Activated CD4-positive, alpha-beta T cell treated with anti-CD3 and anti-CD28 coated beads, Interleukin-2, Interleukin-6, amounts not matched to agents 100 ng/mL and 50 ng/mL, durations not matched to agents 16 hours and 8 hours (primary cell): ENCODE measurements at regions not wholly inside any gene's neighbourhood (a gene's known extent, or its start where the extent isn't known, plus 50 kb on each side); places are given as distances from the start of the nearest gene placed in this dataset.
A peak's percentile ranks its signal among the peaks of the same experiment; 100 is the strongest.
"Not testable (repeated sequence)": the region's sequence is repeated elsewhere in the genome, so short reads cannot be mapped to it uniquely, and the experiment has no call there.

Experiments
- DNase-seq: peaks from one replicate; pipeline ENCODE4 v3.0.0-alpha.2; 2020

DNA sequence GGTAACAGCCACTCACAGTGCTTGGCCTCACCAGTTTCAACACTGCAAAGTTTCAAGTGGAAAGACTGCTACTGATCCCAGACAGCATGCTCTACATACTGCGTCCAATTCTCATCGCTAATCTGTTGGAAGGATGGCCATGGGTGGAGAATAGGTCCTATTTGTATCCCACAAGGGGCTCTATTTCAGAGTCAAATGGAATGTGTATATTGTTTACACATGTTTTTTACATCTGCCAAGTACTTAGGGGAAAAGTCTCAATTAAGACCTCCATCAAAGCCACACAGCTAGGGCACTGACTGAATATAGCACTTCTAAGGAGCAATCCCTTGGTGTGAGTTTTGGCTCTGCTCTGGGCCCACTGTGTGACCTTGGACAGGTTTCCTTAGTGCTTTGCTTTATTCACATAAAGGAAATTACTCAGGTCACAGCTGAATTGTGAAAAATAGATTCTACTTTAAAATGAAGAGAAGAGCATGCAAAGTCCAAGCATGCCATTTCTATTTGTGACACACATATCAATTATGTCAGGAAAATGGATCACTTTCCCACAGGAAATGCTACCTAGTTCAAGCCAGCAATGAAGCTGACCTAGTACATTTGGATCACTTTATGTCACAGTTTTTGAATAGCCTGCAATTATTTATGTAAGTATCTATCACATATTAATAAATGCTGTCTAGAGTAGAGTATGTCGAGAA is 112.9 kb upstream of the STK17B start:
- no peak for DNase-seq

DNA sequence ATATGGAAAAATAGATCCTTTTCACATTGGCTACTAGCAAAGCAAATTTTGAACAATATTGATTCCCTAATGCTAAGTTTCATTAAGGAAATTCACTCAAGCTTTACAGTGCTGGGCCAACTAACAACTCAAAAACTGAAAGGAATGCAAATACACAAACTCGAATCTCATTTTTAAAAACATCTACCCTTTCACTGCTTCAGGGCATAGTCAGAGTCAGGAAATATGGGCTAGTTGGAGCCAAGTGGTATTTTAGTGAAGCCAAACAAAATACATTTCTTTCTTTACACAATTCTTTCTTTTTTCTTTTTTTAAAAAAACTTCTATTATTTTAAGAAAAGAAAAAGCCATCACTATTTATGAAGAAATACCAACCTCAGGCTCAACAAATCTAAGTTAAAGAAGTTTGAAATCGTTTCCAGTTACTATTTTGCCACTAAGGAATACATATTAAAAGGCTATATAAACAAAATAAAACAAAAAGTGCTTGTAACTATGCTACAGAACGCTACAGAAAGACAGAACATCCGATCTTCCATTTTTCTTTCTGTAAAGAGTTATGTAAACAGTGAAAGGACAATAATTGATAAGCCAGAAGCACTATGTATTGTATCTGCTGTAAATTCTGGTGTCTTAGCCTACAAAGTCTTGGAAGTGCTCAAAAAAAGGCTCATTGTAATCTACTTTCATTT is 113.6 kb upstream of the STK17B start:
- no peak for DNase-seq

DNA sequence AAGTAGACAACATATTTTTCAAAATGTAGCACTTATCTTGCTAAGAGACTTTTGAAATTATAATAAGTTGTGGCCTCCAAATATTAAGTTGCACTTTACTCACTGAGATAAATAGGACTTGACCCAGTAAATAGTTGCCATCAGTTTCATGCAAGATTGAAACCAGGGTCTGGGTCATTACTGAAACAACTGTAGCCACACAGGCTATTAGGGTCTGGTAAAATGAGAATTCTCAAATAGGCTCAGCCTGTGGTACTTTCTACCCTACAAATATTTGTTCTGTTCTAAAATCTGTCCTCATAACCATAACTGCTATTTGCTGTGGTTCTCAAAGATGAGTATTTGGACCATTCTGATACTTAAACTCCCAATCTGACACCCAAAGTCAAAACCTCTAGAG is 115.4 kb upstream of the STK17B start:
- DNase-seq = no peak

DNA sequence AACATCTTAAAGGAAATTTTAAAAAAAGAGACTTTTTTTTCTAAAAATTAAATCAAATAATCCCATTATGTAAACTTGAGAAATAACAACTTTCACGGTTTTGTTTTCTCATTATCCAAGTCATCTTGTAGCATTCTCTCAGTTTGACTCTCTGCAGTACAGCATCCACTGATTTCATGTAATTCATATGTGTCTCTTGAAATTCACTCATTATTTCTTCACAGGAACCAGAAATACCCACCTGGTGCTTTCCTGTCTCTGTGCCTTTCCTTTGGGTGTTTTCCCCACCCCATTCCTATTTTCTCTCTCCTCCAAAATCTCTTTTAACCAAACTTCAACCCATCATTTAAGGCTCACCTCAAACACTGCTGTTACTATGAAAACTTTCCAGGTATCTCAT is 116.1 kb upstream of the STK17B start:
- DNase-seq = peak; percentile 44

DNA sequence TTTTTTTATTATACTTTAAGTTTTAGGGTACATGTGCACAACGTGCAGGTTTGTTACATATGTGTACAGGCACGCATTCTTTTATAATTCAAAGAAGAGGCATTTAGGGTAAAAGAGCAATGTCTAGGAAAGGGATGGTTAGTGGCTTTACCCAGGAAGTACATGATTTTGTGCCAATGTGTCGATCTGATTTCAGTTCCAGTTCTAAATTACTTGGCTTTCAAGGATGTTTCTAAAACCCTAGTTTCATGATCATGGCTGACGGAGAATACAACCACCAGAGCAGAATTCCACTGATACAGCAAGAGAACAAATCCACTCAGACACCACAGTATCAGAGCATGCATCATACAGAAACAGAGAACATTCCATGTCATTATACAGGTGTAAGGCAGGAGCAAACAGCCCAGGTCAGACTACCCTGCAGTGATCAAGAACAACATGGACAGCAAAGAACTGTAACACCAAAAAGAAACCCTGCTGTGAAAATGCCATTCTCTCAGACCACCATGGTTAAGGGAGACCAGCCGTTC is 116.7 kb upstream of the STK17B start:
- DNase-seq = peak; percentile 54

DNA sequence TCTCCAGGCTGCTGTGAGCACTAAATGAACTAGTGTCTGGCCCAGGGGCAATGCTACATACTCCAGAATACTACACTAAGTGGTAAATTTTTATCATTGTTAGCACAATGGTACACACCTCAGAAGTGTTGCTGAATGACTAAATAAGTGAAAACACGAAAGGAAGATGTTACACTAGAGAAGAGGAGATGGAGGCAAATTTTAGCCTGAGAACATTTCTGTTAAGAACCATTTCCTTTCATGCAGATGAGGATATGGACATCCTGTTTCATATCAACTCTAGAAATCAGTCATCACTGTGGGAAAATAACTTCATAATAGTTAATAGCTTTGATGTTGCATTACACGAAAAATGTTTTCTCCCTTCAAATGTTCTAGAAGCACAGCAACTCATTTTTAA is 117.6 kb upstream of the STK17B start:
- DNase-seq = peak; percentile 76

DNA sequence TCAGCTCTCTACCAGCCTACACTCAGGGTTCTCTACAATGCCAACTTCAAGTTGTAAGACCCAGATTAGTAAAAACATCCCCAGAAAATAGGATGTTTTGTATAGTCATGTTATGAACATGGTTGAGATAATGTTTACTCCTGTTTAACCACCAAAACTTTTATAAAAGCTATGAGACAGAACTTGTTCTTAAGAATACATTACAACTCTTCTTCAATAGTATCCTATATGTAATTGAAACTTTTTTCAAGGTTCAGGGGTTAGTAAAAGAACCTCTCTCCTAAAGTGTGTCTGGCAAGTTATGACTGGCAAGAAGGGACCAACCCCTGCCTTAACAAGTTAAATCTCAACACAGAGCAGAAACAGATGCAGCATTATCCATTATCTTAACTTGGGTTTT is 118.8 kb upstream of the STK17B start:
- peak; percentile 51 for DNase-seq

DNA sequence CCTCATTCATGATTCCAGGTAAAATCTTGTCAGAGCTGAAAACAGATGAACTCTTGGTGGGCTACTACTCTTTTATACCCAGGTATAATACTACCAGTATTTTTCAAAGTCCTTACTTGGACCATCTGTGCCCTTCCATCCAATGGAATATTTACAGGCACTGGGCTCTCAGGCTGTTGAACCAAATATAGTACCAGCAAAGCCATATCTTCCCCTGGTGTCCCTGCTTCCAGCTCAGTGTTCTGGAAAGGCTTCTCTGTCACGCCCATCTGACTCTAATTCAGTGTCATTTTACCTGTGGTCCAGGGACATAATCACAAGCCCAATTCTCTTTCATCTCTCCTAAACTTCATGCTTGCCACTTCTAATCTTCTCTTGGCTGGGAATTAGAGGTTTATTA is 119.2 kb upstream of the STK17B start:
- DNase-seq = no peak

DNA sequence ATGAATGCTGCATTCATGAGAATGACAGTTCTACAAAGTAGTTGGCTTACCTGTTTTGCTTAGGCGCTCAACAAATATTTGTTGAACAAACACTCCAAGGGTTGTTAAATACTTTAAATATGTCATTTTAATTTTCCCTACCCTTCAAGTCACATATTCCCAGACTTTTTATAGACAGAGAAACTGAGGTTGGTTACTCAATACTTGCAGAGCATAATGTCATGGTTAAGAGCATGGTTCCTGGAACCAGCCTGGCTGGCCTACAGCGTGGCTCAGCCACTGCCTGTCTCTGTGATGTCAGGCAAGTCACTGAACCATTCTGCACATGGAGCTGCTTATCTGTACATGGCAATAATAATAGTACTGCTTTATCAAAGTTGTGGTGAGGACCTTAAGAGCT is 120.0 kb upstream of the STK17B start:
- peak; percentile 46 for DNase-seq

DNA sequence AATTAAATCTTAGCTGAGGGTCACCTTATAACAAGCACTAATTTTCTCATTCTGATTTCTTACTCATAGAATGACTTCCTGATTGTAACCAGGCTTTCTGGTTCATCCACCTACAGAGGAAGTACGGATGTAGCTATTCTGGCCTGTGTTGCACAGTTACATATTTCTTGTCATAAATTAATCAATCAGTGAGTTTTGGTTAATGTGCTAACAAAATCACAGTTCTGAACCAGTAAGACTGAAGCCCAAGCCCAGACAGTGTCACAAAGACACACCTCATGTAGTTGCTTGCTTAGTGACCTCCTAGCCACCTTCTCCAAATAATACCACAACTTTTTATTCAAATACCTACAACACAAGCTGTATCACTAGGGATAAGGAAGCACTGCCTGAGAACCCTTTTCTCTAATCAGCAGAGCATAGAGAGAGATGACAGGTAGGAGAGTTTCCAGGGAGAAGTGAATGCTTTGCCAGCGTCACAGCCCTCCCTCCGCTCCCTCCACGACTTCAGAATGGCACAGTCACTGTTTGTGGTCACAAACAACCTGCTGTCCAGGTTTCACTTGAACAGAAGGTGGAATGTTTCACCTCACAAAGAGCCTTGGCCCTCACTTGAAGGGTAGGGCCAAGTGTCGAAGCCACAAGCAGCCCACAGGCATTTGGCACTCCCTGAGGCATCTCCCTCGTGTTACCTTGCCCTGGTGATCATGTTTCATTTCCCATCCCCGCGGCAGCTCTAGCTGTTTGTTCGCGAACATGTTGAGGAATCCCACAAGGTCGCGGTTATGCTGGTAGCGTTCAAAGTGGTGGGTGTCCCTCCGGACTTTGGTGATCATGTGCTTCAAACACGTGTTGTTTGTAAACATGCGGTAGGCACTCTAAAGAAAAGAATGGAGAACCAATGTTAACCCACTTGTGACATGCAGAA is 120.8 kb upstream of the STK17B start:
- DNase-seq = no peak

DNA sequence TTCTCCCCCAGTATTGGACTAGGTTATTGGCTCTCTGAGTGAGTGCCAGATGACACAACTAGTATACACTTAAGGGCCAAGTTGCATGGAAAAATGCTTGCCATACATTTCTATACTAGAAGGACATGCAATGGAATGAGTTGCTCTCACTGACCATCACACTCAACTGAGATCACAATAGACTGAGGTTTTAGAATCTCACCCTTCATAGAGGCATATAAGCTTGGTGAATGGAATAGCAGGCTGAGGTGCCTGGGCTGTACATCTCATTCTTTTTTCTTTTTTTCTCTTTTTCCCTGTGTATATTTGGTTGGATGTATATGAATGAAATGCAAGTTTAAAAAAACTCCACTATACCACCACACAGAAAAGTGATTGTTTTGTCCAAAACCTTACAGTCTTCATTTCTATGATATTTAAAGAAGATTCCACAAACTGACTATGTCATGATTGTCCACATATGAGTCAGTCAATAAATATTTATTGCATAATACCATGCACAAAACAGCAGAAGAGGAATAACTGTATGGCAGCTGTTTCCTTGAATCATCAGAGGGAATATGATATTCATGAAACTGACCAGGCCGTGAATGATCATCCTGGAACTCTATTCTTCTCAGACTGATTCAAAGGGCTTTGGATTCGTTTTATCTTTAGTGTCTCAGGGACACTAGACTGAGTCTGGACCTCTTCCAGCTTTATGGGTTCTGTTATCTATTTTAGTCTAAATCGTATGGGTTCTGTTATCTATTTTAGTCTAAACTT is 122.6 kb upstream of the STK17B start:
- no peak for DNase-seq

DNA sequence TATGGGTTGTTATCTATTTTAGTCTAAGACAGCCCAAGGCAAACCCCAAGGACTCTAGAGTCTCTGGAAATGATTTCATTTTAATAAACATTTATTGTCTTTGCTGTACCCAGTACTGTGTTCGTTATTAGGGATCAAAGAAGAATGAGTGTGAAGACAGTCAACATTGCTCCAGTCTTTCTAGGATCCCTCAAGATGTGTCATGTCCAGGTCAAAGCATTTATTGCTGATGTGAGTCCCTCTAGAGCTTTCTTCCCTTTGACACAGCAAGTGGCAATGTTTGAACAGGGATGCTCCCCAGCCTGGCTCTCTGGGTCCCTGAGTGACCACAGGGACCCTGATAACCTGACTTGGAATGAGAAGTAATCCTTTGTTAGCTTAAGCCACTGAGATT is 123.1 kb upstream of the STK17B start:
- no peak for DNase-seq

DNA sequence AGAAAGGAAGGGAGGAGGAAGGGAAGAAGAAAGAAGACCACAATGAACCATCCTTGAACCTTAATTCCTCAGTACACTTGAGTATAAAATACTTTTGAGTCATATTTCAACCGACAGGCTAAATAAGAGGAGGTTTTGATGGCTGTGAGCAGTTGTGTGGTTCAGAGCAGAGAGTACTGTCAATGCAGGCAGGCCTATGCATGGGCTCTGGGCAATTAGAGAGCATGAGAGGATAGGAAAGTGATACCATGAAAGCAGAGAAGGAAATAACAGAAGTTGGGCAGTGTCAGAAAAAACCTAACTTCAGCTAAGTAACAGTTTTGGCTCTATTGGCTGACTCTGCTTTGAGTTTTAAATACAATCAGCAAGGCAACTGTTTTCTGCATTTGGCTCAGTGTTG is 123.6 kb upstream of the STK17B start:
- DNase-seq = no peak

DNA sequence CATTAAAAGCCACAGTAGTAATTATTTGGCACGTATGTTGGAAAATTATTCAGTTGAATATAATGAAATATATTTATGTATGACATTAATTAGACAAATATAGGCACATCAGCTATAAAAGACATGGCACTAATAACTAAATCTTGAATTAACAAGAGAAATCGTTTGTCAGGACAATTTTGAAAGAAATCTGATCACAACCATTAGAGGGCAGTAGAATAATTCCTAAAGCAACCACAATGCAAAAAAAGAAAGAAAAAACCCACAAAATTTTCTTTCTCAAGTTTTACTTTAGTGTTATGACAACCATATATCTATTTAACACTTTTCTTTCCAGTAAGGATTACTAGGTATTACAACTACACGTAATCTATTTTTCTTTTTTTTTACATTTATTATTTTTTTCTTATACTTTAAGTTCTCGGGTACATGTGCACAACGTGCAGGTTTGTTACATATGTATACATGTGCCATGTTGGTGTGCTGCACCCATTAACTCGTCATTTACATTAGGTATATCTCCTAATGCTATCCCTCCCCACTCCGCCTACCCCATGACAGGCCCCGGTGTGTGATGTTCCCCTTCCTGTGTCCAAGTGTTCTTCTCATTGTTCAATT is 126.8 kb upstream of the STK17B start:
- DNase-seq = not testable (repeated sequence)

DNA sequence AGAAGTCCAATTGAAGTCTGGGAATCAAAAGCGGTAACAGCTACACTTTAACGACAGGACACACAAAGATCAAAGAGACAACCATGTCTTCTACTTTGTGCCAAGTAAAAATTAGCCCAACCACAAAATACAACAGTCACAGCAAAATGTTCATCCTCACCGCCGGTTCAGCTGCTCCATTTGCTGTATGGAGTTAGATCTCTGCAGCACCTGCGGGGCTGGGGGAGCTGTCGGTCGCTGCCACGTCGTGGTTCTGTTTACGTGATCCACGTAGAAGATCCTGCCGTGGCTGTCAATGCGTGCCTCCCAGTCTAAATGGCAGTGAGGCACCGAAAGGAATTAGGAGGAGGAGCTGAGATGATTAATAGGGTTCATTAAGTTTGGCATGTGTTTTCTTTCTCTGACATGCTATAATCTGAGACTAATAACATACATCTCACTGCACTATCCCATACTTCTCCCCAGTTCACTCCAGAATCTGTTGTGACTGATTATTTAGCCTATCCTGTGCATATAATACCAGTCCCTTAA is 136.5 kb upstream of the STK17B start:
- no peak for DNase-seq

DNA sequence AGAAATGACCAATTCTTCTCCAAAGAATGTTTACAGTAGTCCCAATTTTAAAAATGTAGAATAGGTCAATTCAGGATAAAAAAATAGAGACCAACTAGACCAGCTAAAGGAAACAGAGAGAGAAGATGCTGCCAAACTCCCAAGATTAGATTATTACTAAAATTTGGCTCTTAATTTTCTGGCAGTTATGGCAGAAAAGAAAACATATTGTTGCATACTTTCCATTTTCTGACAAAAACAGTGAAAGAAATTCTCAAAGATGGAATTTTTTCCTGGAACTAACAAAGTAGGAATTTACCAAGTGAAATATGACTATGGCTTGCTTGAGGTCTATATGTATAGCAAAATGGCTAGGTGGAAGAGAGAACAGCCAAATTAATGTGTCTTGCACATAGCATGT is 138.3 kb upstream of the STK17B start:
- DNase-seq = no peak

DNA sequence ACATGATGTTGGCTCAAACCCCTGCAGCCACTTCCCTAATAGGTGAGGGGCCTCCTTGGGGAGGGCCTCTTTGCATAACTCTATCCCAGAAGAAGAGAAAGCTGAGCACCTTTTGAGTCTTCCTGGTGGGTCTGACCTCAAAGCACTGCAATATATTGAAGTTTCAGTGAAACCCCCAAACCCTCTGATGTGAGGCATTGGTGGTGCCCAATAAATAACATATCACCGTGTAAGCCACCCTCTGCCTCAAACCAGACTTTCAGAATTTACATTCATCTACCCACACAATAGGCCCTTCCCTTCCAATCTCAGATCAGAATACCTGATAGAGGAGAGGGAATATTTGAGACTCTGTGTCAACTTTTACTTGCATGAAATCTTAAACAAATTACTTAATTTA is 142.8 kb upstream of the STK17B start:
- no peak for DNase-seq

DNA sequence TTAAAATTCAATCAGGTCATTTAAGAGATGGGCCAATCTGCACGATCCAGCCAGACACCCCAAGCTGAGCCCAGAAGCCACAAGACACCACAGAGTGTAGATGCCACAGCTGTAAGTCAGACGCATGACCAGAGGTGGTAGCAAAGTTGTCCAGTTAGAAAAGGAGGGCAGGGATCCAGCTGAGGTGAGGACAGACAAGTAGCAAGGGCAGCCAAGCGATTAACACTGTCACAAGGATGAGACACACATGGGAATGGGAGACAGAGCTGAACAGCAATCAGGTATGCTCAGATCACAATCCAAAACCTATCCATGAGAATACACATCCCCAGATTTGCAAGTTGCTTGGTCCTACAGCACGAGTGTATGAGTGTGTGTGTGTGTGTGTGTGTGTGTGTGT is 143.4 kb upstream of the STK17B start:
- DNase-seq = no peak

DNA sequence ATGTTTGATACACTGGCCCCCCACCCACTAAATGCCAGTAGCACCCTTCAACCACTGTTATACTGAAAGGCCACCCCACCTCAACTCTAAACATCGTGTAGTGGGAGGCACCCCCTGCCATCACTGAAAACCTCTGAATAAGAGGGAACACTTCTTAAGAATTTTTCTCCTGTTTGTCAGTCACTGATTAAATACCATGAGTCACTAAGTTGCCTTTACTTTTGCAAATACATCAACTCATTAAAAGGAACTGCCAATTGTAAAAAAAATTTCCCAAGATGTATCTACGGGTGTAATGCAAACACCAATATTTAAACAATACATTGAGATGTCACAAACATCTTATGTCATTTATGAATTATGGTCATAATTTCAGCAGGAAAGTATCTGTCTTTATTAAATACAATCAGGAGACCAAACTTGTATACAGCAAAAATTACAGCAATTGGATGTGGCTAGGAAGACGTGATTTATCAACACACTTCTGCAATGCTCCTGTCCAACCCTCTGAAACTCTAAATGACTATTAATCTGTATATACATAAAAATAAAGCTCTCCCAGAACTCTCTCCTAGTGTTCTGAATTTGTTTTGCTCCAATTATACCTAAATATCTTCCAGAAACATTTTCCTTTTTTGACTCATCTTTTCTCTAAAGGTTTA is 144.1 kb upstream of the STK17B start:
- no peak for DNase-seq

DNA sequence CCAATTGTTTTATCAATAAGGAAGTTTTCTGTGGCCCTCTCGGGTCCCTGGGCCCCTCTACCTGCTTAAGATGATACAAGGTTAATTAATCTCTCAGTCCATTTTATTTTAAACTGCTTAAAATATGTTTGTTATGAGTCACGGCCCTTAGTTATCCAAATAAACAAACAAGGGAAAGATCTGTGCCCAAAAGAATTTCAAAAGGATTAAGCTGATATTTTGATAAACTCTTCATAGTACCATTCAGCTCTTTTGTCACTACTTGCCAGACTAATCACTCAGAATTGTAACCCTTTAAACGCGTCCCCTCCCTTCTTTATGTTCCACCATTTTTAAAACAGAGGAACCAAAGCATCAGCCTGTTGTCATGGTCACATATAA is 144.7 kb upstream of the STK17B start:
- no peak for DNase-seq
